HG03442 (cell line): ENCODE measurements at regions not wholly inside any gene's neighbourhood (a gene's known extent, or its start where the extent isn't known, plus 50 kb on each side); places are given as distances from the start of the nearest gene placed in this dataset.
"Not testable (repeated sequence)": the region's sequence is repeated elsewhere in the genome, so short reads cannot be mapped to it uniquely, and the experiment has no call there.

Experiments used
- ATAC-seq: cut with Tn5 transposase; IDR thresholded peaks from one replicate; pipeline ENCODE4 v1.9.1; 2021; ENCODE audit warnings: mild to moderate bottlenecking, moderate library complexity; ENCODE audit not compliant: unreplicated experiment

DNA sequence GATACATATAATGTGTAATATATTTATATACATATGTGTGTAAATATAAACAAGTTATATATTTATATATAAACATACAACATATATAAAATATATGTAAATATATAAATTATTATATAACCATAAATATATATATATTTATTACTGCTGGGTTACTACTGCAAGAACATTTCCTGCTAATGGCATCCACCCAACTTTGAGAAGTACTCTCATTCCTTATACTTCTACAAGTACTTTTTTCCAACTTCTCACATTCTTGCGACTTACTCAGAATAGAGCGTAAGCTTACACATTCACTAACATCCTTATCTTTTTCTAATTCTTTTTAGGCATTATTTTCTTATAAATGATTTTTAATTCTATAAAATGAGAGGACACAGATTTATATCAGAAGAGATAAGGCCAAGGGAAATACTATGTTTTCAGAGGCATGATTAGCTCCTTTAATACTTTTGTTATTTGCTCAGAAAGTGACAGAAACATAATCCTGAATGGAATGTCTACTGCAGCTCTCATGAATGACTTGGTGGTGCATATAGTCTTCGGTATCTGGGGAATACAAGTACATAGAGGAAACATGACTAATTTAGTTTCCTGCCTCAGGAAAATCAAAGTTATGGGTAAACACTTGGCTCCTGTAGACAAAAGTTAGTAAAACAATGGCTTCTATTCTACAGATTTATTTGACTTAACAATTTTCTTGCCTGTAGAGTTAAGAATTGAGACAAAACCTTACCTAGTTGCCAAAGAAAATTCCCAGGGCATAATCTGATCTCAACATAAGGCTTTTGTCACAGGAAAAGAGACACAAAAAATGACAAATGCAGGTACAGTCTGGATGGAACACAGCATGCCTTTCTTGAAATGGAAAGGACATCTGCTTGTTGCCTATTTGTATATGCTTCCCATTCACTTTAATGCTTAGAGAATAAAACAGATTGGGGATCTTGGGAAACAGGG is 453.9 kb downstream of the SQOR start:
- no peak for ATAC-seq

DNA sequence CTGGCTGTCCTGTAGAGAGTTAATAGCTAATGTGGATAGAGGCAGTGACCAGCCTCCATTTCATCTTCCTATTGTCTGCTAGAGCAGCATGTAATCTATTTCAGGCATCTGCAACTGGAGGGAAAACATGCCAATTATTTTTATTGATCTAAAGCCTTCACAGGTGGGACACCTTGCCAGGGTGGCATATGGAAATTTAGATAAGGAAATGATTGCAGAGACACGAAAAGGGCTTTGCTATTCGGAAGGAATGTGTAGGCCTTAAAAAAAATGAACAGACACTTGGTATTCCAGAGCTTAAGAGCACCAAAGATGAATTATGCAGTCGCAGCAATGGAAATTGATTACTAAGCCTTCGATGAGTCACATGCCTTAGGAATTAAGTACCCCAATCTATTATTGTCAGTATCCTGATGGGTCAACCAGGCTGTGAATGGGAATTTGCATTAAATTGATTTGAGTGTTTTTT is 454.7 kb downstream of the SQOR start:
- ATAC-seq: no peak

DNA sequence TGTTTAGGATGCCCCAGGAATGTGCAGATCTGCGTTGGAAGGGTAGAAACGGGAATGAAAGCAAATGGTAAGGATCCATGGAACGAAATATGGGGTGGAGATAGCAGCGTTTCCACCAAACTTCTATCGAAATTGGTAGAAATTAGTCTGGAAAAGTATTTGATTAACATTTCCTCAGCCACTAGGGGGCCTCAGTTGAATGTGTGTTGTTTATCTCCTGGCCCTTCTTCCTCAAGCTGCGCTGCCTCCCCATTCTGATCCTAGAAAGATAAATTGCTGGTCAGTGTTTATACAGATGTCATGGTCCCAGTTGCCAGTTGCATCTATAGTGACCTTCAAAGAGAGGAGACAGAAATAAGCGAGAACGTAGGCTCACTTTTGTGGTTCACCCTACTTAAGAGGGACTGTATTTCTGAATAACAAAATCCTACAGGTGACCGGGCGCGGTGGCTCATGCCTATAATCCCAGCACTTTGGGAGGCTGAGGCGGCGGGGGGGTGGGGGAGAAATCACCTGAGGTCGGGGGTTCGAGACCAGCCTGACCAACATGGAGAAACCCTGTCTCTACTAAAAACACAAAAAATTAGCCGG is 457.1 kb downstream of the SQOR start:
- no peak for ATAC-seq

DNA sequence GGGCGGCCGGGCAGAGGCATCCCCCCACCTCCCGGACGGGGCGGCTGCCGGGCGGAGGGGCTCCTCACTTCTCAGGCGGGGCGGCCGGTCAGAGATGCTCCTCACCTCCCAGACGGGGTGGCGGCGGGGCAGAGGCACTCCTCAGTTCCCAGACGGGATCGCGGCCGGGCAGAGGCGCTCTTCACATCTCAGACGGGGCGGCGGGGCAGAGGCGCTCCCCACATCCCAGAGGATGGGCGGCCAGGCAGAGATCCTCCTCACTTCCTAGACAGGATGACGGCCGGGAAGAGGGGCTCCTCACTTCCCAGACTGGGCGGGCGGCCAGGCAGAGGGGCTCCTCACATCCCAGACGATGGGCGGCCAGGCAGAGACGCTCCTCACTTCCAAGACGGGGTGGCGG is 463.2 kb downstream of the SQOR start:
- ATAC-seq: not testable (repeated sequence)

DNA sequence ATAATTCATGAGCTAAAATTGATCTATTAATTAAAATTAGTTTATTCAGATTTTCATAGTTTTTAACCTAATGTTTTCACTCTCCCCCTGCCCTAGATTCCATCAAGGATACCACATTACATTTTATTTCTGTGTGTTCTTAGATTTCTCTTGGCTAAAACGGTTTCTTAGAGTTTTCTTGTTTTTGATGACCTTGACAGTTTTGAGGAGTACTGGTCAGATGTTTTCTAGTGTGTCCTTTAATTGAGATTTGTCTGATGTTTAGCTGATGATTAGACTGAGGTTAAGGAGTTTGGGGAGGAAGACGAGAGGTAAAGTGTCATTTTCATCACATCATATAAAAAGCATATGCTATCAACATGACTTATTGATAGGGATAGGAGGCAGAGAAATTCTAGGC is 475.9 kb downstream of the SQOR start:
- ATAC-seq: no peak

DNA sequence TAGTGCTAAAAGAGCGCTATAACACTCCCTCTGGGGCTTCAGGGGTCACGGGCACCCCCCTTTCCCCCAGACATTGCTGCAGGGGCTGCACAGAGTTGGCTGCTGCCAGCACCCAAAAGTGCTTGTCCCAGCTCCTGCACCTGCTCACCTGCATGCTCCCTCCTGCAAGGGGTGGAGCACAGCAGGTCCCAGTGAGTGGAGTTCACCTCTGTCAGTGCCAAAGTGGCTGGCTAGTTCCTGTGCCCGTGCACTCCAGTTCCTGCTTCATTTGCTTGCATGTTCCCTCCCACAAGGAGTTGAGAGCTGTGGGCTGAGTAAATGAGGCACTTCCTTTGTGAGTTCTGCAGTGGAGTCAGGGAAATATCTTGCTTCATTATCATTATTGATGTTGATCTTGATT is 476.9 kb downstream of the SQOR start:
- ATAC-seq: no peak

DNA sequence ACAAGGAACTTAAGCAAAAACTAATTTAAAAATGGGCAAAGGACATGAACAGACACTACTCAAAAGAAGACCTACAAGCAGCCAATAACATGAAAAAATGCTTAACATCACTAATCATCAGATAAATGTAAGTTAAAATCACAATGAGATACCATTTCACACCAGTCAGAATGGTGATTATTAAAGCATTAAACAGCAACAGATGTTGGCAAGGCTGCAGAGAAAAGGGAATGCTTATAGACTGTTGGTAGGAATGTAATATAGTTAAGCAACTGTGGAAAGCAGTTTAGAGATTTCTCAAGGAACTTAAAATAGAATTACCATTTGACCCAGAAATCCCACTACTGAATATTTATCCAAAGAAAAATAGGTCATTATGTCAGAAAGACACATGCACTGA is 482.2 kb downstream of the SQOR start:
- ATAC-seq: no peak

DNA sequence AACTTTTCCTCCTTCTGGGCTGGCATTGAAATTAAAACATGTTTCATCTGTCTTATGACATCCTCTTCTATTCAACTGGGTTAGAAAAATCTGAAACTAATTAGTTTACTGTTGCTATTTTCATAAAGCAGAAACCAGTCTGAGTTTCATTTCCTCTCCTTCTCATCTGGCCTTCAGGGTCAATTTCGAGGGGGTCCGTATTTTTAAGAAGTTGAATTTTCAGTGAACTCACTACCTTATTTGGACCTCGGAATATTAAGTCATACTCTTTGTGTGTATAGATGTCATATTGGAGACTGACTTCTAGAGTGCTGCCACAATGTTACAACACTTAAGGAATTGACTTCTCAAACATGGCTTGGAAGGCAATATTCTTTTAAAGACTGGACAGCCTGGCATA is 485.9 kb downstream of the SQOR start:
- no peak for ATAC-seq

DNA sequence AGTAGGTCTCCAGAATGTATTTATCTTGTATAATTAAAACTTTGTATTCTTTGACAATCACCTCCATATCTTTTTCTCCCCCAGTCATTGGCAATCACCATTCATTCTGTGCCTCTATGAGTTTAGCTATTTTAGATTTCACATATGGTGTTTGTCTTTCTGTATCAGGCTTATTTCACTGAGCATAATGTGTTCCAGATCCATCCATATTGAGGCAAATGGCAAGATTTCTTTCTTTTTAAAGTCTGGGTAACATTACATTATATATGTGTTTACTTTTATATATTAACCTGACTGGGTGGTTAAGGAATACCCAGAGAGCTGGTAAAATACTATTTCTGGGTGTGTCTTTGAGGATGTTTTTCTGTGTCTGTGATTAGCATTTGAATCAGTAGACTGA is 486.6 kb downstream of the SQOR start:
- no peak for ATAC-seq

DNA sequence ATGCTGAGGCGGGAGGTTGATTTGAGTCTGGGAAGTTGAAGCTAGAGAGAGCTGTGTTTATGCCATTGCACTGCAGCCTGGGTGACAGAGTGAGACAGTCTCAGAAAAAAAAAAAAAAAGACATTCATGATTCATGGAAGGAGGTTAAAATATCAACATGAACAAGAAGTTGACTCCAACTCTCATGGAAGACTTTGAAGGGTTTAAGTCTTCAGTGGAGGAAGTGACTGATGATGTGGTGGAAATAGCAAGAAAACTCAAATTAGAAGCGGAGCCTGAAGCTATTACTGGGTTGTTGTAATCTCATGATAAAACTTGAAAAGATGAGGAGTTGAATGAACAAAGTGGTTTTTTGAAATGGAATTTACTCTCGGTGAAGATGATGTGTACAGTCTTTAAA is 491.8 kb downstream of the SQOR start:
- no peak for ATAC-seq

DNA sequence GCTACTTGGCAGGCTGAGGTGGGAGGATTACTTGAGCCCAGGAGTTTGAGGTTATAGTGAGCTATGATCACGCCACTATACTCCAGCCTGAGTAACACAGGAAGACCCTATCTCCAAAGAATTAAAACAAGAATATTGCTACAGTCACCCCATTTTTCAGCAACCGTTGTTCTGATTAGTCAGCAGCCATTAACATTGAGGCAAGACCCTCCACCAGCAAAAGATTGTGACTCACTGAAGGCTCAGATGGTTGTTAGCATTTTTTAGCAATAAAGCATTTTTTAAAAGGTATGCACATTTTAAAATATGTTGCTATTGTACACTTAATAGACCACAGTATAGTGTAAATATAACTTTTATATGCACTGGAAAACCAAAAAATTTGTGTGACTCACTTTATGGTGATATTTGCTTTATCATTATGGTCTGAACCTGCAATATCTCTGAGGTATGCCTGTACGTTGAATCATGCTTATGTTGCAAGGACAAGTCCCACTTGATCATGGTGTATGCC is 492.6 kb downstream of the SQOR start:
- no peak for ATAC-seq

DNA sequence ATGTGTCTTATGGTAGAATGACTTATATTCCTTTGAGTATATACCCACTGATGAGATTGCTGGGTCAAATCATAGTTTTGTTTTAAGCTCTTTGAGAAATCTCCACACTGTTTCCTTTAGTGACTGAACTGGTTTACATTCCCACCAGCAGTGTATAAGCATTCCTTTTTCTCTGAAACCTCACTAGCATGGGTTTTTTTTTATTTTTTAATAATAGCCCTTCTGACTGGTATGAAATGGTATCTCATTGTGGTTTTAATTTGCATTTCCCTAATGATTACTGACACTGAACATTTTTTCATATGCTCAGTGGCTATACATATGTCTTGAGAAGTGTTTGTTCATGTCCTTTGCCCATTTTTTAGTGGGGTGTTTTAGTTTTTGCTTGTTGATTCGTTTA is 494.3 kb downstream of the SQOR start:
- ATAC-seq: no peak

DNA sequence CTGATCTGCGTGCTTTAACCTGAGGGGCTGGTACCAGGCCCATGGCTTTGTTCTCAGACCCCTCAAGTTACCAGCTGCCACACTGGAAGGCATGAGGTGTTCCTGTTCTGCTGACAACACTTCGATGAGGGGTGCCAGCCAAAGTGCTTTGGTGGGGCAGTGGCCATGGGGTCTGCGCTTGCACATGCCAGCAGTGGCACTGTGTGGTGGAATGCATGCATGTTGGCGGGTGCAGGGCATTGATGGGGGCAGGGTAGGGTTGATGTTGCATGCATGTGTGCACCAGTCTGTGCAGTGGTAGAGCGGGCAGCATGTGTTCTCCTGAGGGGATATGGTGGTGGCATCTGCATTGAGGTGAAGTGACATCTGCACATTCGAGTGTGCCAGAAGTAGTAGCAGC is 497.0 kb downstream of the SQOR start:
- ATAC-seq: no peak

DNA sequence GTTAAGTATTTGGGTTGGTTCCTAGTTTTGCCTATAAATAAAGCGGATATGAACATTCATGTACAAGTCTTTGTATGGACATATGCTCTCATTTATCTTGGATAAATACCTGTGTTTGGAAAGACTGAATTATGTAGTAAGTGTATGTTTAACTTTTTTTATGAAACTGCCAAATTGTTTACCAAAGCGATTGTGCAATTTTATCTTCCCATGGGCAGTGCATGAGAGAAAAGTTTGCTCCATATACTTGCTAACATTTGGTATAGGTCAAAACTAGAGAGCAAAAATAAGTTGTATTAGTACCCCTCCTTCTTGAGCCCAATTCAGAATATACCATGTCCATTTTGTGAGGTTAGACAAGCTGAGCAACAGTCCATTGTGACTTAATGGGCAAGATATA is 502.6 kb downstream of the SQOR start:
- no peak for ATAC-seq

DNA sequence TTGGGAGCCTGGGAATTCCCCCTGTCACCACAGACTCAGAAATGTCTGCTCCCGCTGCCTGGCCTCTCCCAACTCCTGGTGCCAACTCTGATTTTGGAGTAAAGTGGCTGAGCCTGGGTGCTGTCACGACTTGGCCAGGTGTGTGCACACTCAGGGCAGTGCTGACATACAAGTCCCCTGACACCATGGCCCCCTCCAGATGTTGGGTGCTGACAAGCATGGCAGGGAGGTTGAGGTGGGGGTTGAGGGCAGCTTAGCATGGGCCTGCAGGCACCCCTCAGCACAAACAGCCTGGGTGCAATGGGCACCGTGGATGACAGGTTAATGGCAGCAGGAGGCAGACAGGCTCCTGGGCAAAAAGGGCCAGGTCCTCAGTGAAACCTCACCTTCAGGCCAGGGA is 511.2 kb downstream of the SQOR start:
- ATAC-seq: no peak

DNA sequence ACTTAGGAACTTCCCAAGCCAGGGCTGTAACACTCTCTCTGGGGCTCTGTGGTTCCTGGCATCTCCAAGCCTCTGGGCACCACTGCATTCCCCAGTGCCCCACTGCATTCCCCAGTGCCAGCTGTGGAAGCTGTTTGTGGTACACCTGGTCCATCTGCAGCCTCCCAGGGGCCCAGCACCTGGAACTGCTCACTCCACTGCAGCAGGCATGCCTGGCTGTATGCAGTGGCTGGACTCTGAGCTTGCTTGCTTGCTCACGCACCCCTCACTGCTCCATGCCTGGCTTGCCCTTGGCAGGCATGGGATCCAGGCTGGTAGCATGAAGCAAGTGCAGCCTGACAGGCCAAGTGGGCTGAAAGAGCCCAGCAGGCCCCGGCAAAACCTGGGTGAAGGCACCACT is 512.1 kb downstream of the SQOR start:
- ATAC-seq: no peak

DNA sequence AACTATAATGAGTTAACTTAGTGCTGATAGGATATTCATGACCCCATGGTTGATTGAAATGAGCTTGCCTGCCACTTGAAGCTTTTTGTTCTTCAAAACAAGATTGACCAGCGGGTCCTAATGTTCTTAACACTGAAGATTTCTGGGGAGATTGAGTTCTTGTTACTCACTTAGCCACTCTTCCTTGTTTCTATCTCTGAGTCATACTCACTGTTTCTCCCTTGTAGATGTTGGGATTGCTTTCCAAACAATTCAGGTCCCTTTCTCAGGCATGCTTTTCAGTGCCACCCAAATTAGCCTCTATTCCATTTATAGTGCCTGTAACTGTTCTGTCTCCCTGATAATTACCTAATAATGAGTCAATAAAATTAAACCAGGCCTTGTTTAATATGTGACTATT is 517.0 kb downstream of the SQOR start:
- ATAC-seq: no peak

DNA sequence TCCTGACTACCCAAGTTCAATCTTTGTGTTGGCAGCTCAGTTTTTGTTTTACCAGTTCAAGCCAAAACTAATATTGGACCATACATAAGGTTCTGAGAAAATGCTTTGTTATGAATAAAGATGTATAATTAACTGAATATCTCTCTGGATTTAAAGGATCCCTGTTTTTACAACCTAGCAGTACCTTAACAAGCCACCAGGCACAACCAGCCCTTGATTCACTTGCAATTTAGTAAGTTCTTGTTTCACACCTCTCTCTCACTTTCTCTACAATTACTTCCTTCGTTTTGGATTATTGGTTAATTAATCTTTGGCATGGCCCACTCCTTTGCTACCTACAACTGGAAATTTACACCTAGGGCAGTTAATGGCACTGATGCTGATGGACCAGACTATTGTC is 531.9 kb downstream of the SQOR start:
- ATAC-seq: no peak

DNA sequence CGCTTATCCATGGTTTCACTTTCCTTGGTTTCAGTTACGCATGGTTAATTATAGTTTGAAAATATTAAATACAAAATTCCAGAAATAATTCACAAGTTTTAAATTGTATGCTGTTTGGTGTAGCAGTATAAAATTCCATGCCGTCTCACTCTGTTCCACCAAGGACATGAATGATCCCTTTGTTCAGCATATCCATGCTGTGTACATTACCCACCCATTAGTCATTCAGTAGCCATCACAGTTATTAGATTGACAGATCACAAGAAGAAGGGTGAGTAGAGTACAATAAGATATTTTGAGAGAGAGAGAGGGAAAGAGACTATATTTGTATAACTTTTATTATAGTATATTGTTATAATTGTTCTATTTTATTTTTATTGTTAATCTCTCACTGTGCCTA is 535.5 kb downstream of the SQOR start:
- ATAC-seq: no peak

DNA sequence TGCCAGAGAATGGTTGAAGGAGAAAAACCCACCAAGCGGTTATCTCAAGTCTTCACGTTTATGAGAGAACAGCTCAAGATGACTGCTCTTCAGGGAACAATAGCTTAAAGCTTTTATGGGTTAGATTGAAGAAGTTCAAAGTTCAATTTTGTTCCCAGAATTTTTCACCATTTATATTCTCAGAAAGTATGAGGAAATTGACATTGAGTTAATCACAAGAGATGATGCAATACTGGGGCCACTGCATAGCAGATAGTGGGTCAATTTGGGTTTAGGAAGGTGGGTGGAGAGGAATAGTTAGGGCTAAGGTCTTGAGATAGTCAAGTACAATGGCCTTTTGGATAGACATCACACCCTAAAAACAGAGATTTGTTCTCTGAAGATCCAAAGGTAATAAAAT is 539.3 kb downstream of the SQOR start:
- no peak for ATAC-seq

DNA sequence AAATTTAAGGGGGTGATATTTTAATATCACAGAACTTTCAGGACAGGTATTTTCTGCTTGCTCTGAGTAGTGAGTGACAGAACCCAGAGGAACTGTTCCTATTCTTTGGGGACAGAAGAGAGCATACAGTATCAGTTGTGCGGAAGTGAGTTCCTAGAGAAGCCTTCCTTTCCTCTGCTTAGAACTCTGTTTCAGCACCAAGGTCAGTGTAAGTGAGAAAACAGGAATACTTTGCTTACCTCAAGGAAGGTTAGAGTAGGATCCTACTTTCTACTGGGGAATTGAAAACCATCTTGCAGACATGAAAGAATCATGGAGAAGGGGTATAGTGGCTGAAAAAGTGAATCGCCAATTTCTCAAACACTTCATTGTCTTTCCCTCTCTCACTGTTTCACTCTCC is 542.4 kb downstream of the SQOR start:
- no peak for ATAC-seq

DNA sequence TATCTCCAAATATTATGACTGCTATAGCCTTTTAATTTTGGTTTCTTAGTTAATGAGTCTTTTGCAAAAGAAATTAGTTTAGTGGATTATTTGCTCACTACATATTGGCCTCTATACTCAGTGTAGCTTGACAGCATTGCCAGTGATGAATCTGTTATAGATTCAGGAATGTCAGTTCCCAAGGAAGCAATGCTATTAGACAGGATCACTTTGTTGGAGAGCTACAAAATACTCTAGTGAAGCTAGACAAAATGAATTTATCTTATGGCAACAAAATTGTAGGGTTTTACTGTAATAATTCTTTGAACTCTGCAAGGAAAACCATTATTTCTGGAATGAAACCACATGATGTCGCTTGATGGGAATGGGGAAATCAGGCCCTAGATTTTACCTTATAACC is 543.3 kb downstream of the SQOR start:
- no peak for ATAC-seq
